ENCODE measurements at regions not wholly inside any gene's neighbourhood (a gene's known extent, or its start where the extent isn't known, plus 50 kb on each side); places are given as distances from the start of the nearest gene placed in this dataset.

- Histone ChIP-seq H3K4me1 (ENCODE audit: insufficient read depth, low read length) (no peaks in the 10 kb centered on the region), H3K79me2 (ENCODE audit: insufficient read depth, low read length) (no peaks in the 10 kb centered on the region), H2AFZ (ENCODE audit: low read depth, low read length) (no peak overlapping the region), H3K4me3 (ENCODE audit: low read depth in 1 of 2, low read length in 2 of 2) (no peak overlapping the region), H4K20me1 (ENCODE audit: insufficient read depth, low read length) (no peaks in the 10 kb centered on the region), H3K4me2 (ENCODE audit: insufficient read depth, low read length) (no peak overlapping the region), H3K27ac (ENCODE audit: low read length) (no peak overlapping the region), H3K9ac (ENCODE audit: low read depth, low read length) (no peak overlapping the region), H3K9me3 (ENCODE audit: insufficient read depth, low read length, severe bottlenecking) (no peaks in the 10 kb centered on the region), H3K36me3 (ENCODE audit: insufficient read depth, low read length) (no peaks in the 10 kb centered on the region), H3K27me3 (ENCODE audit: insufficient read depth, low read length, poor library complexity) (no peaks in the 10 kb centered on the region)
- no peak for DNase-seq
- no peak for ATAC-seq (ENCODE audit: insufficient read depth, low read depth)
- TF ChIP-seq EZH2 (IDR thresholded peaks at IDR 0.05; ENCODE audit: borderline replicate concordance, low read depth, low read length, severe bottlenecking) (no peak), CTCF (IDR thresholded peaks at IDR 0.05; ENCODE audit: borderline replicate concordance, extremely low read depth, low read length, poor library complexity, severe bottlenecking) (no peak)
Measured at GRCh38 chr6:11388983-11389944, 148.3 kb upstream of the TMEM170B start.

GRCh38 chr6:11387707-11388430 is 149.7 kb upstream of the TMEM170B start:
- H3K27ac ChIP-seq (ENCODE audit: low read length): no peak overlapping the region
- H3K79me2 ChIP-seq (ENCODE audit: insufficient read depth, low read length): no peaks in the 10 kb centered on the region
- no peak overlapping the region for H2AFZ ChIP-seq (ENCODE audit: low read depth, low read length)
- no peak overlapping the region for H3K4me2 ChIP-seq (ENCODE audit: insufficient read depth, low read length)
- no peak for TF ChIP-seq CTCF (IDR thresholded peaks at IDR 0.05; ENCODE audit: borderline replicate concordance, extremely low read depth, low read length, poor library complexity, severe bottlenecking)
- no peak for TF ChIP-seq EZH2 (IDR thresholded peaks at IDR 0.05; ENCODE audit: borderline replicate concordance, low read depth, low read length, severe bottlenecking)
- no peak overlapping the region for H3K9ac ChIP-seq (ENCODE audit: low read depth, low read length)
- no peaks in the 10 kb centered on the region for H3K36me3 ChIP-seq (ENCODE audit: insufficient read depth, low read length)
- H3K4me1 ChIP-seq (ENCODE audit: insufficient read depth, low read length): peaks cover 3% of the 10 kb centered on the region
- no peaks in the 10 kb centered on the region for H3K9me3 ChIP-seq (ENCODE audit: insufficient read depth, low read length, severe bottlenecking)
- no peak overlapping the region for H3K4me3 ChIP-seq (ENCODE audit: low read depth in 1 of 2, low read length in 2 of 2)
- no peaks in the 10 kb centered on the region for H3K27me3 ChIP-seq (ENCODE audit: insufficient read depth, low read length, poor library complexity)
- no peaks in the 10 kb centered on the region for H4K20me1 ChIP-seq (ENCODE audit: insufficient read depth, low read length)
- ATAC-seq (ENCODE audit: insufficient read depth, low read depth) (no peak), DNase-seq (no peak)

- ATAC-seq (ENCODE audit: insufficient read depth, low read depth): no peak
- H3K9ac ChIP-seq (ENCODE audit: low read depth, low read length): no peak overlapping the region
- no peaks in the 10 kb centered on the region for H3K27me3 ChIP-seq (ENCODE audit: insufficient read depth, low read length, poor library complexity)
- no peak overlapping the region for H3K4me2 ChIP-seq (ENCODE audit: insufficient read depth, low read length)
- H4K20me1 ChIP-seq (ENCODE audit: insufficient read depth, low read length): no peaks in the 10 kb centered on the region
- peaks cover 1% of the 10 kb centered on the region; the same call in 1 of the 2 replicates for H3K79me2 ChIP-seq (ENCODE audit: insufficient read depth, low read length)
- no peak overlapping the region for H2AFZ ChIP-seq (ENCODE audit: low read depth, low read length)
- no peak overlapping the region for H3K27ac ChIP-seq (ENCODE audit: low read length)
- DNase-seq: no peak
- H3K36me3 ChIP-seq (ENCODE audit: insufficient read depth, low read length): no peaks in the 10 kb centered on the region
- H3K4me3 ChIP-seq (ENCODE audit: low read depth in 1 of 2, low read length in 2 of 2): no peak overlapping the region
- peaks cover 14% of the 10 kb centered on the region for H3K4me1 ChIP-seq (ENCODE audit: insufficient read depth, low read length)
- no peaks in the 10 kb centered on the region for H3K9me3 ChIP-seq (ENCODE audit: insufficient read depth, low read length, severe bottlenecking)
- no peak for TF ChIP-seq EZH2 (IDR thresholded peaks at IDR 0.05; ENCODE audit: borderline replicate concordance, low read depth, low read length, severe bottlenecking)
- TF ChIP-seq CTCF (IDR thresholded peaks at IDR 0.05; ENCODE audit: borderline replicate concordance, extremely low read depth, low read length, poor library complexity, severe bottlenecking): no peak
Measured at GRCh38 chr6:11386726-11387125, 150.8 kb upstream of the TMEM170B start.
